ENCODE measurements at regions not wholly inside any gene's neighbourhood (a gene's known extent, or its start where the extent isn't known, plus 50 kb on each side); places are given as distances from the start of the nearest gene placed in this dataset.

DNA sequence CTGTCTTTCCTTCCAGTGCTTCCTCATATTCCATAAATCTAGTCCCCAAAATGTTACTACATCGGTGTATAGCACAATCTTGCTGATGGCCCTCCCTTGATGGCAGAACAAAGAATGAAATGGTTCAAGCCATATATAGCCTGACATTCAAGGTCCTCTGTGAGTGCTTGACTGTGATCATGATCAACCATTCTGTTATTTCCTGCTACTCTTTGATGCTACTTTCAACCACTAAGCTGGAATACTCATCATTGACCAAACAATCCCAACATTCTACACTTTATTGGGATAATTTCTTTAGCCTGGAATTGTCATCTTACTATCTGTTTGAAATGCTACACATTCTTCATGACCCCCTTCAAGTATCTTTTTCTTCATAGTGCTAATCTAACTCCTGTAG lies 633.9 kb downstream of the PLCL1 start:
- no peaks in the 10 kb centered on the region for H3K9me3 Mint-ChIP-seq
- DNase-seq (ENCODE audit: low spot score) (no peak), ATAC-seq (no peak)
- no peak overlapping the region for H3K27ac Mint-ChIP-seq
- CTCF ChIA-PET: no interaction called here
- H3K36me3 Mint-ChIP-seq: no peaks in the 10 kb centered on the region
- H3K27me3 Mint-ChIP-seq (ENCODE audit: low read depth): no peaks in the 10 kb centered on the region
- H3K4me1 Mint-ChIP-seq: peaks cover 9% of the 10 kb centered on the region
- POLR2A ChIA-PET: no interaction called here
- H3K4me3 Mint-ChIP-seq: no peak overlapping the region
- no peak for TF ChIP-seq SP1 (CRISPR knock-in tag; conservative IDR thresholded peaks at IDR 0.05)
- no peak for TF ChIP-seq ATF1 (CRISPR knock-in tag; IDR thresholded peaks at IDR 0.05)
- no peak for TF ChIP-seq ZNF281 (CRISPR knock-in tag; IDR thresholded peaks at IDR 0.05)
- TF ChIP-seq ZBTB21 (CRISPR knock-in tag; IDR thresholded peaks at IDR 0.05; ENCODE audit: borderline replicate concordance): no peak
- TF ChIP-seq RELA (CRISPR knock-in tag; IDR thresholded peaks at IDR 0.05; ENCODE audit: borderline replicate concordance): no peak
- TF ChIP-seq NFE2L1 (CRISPR knock-in tag; IDR thresholded peaks at IDR 0.05): no peak
- no peak for TF ChIP-seq NFYB (CRISPR knock-in tag; conservative IDR thresholded peaks at IDR 0.05; ENCODE audit: low read depth)
- TF ChIP-seq JUN (CRISPR knock-in tag; IDR thresholded peaks at IDR 0.05): no peak

- H3K4me3 Mint-ChIP-seq: no peak overlapping the region
- ChIA-PET POLR2A (no interaction called here), CTCF (no interaction called here)
- H3K36me3 Mint-ChIP-seq: no peaks in the 10 kb centered on the region
- ATAC-seq: no peak
- H3K27me3 Mint-ChIP-seq (ENCODE audit: low read depth): no peaks in the 10 kb centered on the region
- H3K27ac Mint-ChIP-seq: no peak overlapping the region
- peaks cover 6% of the 10 kb centered on the region; the same call in 1 of the 2 replicates for H3K4me1 Mint-ChIP-seq
- TF ChIP-seq E2F5 (CRISPR knock-in tag; IDR thresholded peaks at IDR 0.05): no peak
- TF ChIP-seq, protein P1, sequence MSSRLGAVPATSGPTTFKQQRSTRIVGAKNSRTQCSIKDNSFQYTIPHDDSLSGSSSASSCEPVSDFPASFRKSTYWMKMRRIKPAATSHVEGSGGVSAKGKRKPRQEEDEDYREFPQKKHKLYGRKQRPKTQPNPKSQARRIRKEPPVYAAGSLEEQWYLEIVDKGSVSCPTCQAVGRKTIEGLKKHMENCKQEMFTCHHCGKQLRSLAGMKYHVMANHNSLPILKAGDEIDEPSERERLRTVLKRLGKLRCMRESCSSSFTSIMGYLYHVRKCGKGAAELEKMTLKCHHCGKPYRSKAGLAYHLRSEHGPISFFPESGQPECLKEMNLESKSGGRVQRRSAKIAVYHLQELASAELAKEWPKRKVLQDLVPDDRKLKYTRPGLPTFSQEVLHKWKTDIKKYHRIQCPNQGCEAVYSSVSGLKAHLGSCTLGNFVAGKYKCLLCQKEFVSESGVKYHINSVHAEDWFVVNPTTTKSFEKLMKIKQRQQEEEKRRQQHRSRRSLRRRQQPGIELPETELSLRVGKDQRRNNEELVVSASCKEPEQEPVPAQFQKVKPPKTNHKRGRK (CRISPR knock-in tag; IDR thresholded peaks at IDR 0.05; ENCODE audit: borderline replicate concordance): no peak
- no peak for TF ChIP-seq ZNF232 (CRISPR knock-in tag; IDR thresholded peaks at IDR 0.05)
- TF ChIP-seq TEAD4 (CRISPR knock-in tag; IDR thresholded peaks at IDR 0.05): no peak
- TF ChIP-seq CTCF (IDR thresholded peaks at IDR 0.05): no peak
- no peak for TF ChIP-seq ZNF671 (CRISPR knock-in tag; IDR thresholded peaks at IDR 0.05)
- DNase-seq (ENCODE audit: low spot score): no peak
- no peaks in the 10 kb centered on the region for H3K9me3 Mint-ChIP-seq
These were observed 619.7 kb downstream of the PLCL1 start for GRCh38 chr2:198424112-198424511.

- Mint-ChIP-seq H3K9me3 (no peaks in the 10 kb centered on the region), H3K4me1 (no peaks in the 10 kb centered on the region), H3K4me3 (no peak overlapping the region), H3K27me3 (ENCODE audit: low read depth) (no peaks in the 10 kb centered on the region), H3K27ac (no peak overlapping the region), H3K36me3 (no peaks in the 10 kb centered on the region)
- ChIA-PET CTCF (no interaction called here), POLR2A (no interaction called here)
- DNase-seq (ENCODE audit: low spot score) (no peak), ATAC-seq (no peak)
- TF ChIP-seq, protein P2, sequence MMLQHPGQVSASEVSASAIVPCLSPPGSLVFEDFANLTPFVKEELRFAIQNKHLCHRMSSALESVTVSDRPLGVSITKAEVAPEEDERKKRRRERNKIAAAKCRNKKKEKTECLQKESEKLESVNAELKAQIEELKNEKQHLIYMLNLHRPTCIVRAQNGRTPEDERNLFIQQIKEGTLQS (CRISPR knock-in tag; conservative IDR thresholded peaks at IDR 0.05): no peak
- no peak for TF ChIP-seq NR1H2 (CRISPR knock-in tag; IDR thresholded peaks at IDR 0.05)
These were observed 613.4 kb downstream of the PLCL1 start for GRCh38 chr2:198417836-198418235.

Measured in WTC11 (cell line).